ENCODE measurements at regions not wholly inside any gene's neighbourhood (a gene's known extent, or its start where the extent isn't known, plus 50 kb on each side); places are given as distances from the start of the nearest gene placed in this dataset.

DNA sequence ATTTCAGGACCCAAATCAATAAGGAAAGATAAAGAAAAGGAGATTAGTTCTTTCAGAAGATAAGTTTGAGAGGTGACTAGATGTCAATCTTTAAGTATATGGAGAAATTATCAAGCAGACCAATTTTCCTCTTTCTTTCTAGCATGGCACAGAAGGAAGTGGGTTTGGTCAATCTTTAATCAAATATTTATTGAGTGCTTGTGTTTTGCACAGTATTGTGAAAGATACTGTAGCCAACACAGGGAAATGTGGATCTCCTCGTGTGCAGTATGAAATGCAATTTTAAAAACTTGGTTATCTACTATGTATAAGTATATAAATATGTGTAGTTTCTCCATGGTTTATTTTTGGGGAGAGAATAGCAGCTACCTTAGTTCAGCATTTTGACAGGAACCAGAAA lies 655.2 kb downstream of the RAPGEF2 start:
- TF ChIP-seq EZH2 (IDR thresholded peaks at IDR 0.05; ENCODE audit: low read length) = no peak
- TF ChIP-seq, protein P1, sequence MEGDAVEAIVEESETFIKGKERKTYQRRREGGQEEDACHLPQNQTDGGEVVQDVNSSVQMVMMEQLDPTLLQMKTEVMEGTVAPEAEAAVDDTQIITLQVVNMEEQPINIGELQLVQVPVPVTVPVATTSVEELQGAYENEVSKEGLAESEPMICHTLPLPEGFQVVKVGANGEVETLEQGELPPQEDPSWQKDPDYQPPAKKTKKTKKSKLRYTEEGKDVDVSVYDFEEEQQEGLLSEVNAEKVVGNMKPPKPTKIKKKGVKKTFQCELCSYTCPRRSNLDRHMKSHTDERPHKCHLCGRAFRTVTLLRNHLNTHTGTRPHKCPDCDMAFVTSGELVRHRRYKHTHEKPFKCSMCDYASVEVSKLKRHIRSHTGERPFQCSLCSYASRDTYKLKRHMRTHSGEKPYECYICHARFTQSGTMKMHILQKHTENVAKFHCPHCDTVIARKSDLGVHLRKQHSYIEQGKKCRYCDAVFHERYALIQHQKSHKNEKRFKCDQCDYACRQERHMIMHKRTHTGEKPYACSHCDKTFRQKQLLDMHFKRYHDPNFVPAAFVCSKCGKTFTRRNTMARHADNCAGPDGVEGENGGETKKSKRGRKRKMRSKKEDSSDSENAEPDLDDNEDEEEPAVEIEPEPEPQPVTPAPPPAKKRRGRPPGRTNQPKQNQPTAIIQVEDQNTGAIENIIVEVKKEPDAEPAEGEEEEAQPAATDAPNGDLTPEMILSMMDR (optimal IDR thresholded peaks at IDR 0.05 in 1 of 3, IDR thresholded peaks at IDR 0.05 in 1 of 3, conservative IDR thresholded peaks at IDR 0.05 in 1 of 3; ENCODE audit: extremely low read depth in 1 of 3, insufficient read depth in 2 of 3, low read length in 3 of 3) = no peak
- Histone ChIP-seq H3K36me3 (ENCODE audit: control insufficient read depth in 2 of 2, extremely low read depth in 1 of 2, insufficient read depth in 2 of 2, low read length in 2 of 2) (no peaks in the 10 kb centered on the region), H3K27me3 (ENCODE audit: control insufficient read depth, extremely low read depth, insufficient read depth, low read length) (no peaks in the 10 kb centered on the region), H3K4me1 (ENCODE audit: control insufficient read depth, extremely low read depth, insufficient read depth, low read length) (no peaks in the 10 kb centered on the region), H3K9me1 (ENCODE audit: control insufficient read depth, extremely low read depth, insufficient read depth, low read length) (no peaks in the 10 kb centered on the region), H2AFZ (ENCODE audit: control insufficient read depth, low read length) (no peak overlapping the region), H3K27ac (ENCODE audit: control insufficient read depth, insufficient read depth, low read length) (no peak overlapping the region), H3K4me2 (ENCODE audit: control insufficient read depth, extremely low read depth, insufficient read depth, low read depth, low read length) (no peak overlapping the region), H4K20me1 (ENCODE audit: control insufficient read depth, extremely low read depth, insufficient read depth, low read length) (no peaks in the 10 kb centered on the region), H3K4me3 (ENCODE audit: control insufficient read depth in 2 of 3, extremely low read depth in 1 of 3, insufficient read depth in 2 of 3, low read depth in 1 of 3, low read length in 3 of 3) (no peak overlapping the region), H3K79me2 (ENCODE audit: control insufficient read depth, insufficient read depth, low read length) (no peaks in the 10 kb centered on the region), H3K9me3 (ENCODE audit: control insufficient read depth, low read depth, low read length) (no peaks in the 10 kb centered on the region), H3K9ac (ENCODE audit: control insufficient read depth, extremely low read depth, insufficient read depth, low read length) (no peak overlapping the region)
- DNase-seq (ENCODE audit: low read depth, low spot score) (no peak), FAIRE-seq (no peak)
- dilution Hi-C loops (cut with MboI; ENCODE audit: extremely low pct_ligation_motif_present, low sequenced_read_pairs) = no loop called here

DNA sequence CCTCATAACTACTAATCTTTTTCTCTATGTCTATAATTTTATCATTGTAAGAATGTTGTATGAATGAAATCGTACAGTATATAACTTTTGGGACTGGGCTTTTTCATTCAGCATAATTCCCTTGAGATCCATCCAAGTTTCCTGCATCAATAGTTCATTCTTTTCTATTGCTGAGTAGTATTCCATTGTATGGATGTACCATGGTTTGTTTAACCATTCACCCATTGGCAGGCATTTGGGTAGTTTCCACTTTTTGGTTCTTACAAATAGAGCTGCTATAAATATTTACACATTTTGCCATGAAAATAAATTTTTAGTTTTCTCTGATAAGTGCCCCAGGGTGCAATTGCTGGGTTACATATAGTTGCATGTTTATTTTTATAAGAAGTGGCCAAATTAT lies 659.8 kb downstream of the RAPGEF2 start:
- DNase-seq (ENCODE audit: low read depth, low spot score) = no peak
- dilution Hi-C loops (cut with MboI; ENCODE audit: extremely low pct_ligation_motif_present, low sequenced_read_pairs) = no loop called here
- FAIRE-seq = no peak
- no peak for TF ChIP-seq EZH2 (IDR thresholded peaks at IDR 0.05; ENCODE audit: low read length)
- TF ChIP-seq, protein P1 (optimal IDR thresholded peaks at IDR 0.05 in 1 of 3, IDR thresholded peaks at IDR 0.05 in 1 of 3, conservative IDR thresholded peaks at IDR 0.05 in 1 of 3; ENCODE audit: extremely low read depth in 1 of 3, insufficient read depth in 2 of 3, low read length in 3 of 3) = no peak
- Histone ChIP-seq H3K27me3 (ENCODE audit: control insufficient read depth, extremely low read depth, insufficient read depth, low read length) (no peaks in the 10 kb centered on the region), H3K79me2 (ENCODE audit: control insufficient read depth, insufficient read depth, low read length) (no peaks in the 10 kb centered on the region), H3K4me2 (ENCODE audit: control insufficient read depth, extremely low read depth, insufficient read depth, low read depth, low read length) (no peak overlapping the region), H4K20me1 (ENCODE audit: control insufficient read depth, extremely low read depth, insufficient read depth, low read length) (no peaks in the 10 kb centered on the region), H3K4me1 (ENCODE audit: control insufficient read depth, extremely low read depth, insufficient read depth, low read length) (no peaks in the 10 kb centered on the region), H2AFZ (ENCODE audit: control insufficient read depth, low read length) (no peak overlapping the region), H3K4me3 (ENCODE audit: control insufficient read depth in 2 of 3, extremely low read depth in 1 of 3, insufficient read depth in 2 of 3, low read depth in 1 of 3, low read length in 3 of 3) (no peak overlapping the region), H3K9me1 (ENCODE audit: control insufficient read depth, extremely low read depth, insufficient read depth, low read length) (no peaks in the 10 kb centered on the region), H3K27ac (ENCODE audit: control insufficient read depth, insufficient read depth, low read length) (no peak overlapping the region), H3K36me3 (ENCODE audit: control insufficient read depth in 2 of 2, extremely low read depth in 1 of 2, insufficient read depth in 2 of 2, low read length in 2 of 2) (no peaks in the 10 kb centered on the region), H3K9me3 (ENCODE audit: control insufficient read depth, low read depth, low read length) (no peaks in the 10 kb centered on the region), H3K9ac (ENCODE audit: control insufficient read depth, extremely low read depth, insufficient read depth, low read length) (no peak overlapping the region)

Measured in keratinocyte (primary cell).